ENCODE measurements at regions not wholly inside any gene's neighbourhood (a gene's known extent, or its start where the extent isn't known, plus 50 kb on each side); places are given as distances from the start of the nearest gene placed in this dataset.

- no peak for TF ChIP-seq EZH2phosphoT487 (IDR thresholded peaks at IDR 0.05; ENCODE audit: borderline replicate concordance, low read length)
- no peak for TF ChIP-seq CTCF (conservative IDR thresholded peaks at IDR 0.05; ENCODE audit: low read depth, low read length)
- no peak for TF ChIP-seq EZH2 (IDR thresholded peaks at IDR 0.05; ENCODE audit: low read length, unreplicated experiment)
These were observed 184.5 kb upstream of the PDE10A start for GRCh38 chr6:165847407-165848085.
